CD1c-positive myeloid dendritic cell (primary cell): ENCODE measurements at regions not wholly inside any gene's neighbourhood (a gene's known extent, or its start where the extent isn't known, plus 50 kb on each side); places are given as distances from the start of the nearest gene placed in this dataset.

Source experiments
- DNase-seq: peaks from one replicate; pipeline ENCODE4 v3.0.0-alpha.2; 2016; ENCODE audit errors: extremely low spot score

DNA sequence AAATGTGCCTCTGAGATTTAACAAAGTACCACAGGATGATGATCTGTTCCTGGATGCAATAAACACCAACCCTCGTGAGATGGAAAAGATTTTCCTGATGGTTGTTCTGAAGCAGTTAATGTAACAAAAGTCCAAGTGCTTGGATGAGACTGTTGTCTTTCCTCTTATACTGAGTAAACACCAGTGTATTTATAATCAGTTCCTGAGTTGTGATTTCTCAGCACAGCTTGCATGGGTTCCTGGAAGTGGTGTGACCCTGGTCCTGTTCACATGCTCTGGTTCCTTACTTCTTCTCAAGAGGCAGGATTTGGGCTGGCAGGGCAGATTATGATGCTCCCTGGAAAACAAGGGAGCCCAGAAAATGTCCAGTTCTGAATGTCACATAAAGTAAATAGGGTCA, 208.2 kb upstream of the USP24 start:
- no peak for DNase-seq

DNA sequence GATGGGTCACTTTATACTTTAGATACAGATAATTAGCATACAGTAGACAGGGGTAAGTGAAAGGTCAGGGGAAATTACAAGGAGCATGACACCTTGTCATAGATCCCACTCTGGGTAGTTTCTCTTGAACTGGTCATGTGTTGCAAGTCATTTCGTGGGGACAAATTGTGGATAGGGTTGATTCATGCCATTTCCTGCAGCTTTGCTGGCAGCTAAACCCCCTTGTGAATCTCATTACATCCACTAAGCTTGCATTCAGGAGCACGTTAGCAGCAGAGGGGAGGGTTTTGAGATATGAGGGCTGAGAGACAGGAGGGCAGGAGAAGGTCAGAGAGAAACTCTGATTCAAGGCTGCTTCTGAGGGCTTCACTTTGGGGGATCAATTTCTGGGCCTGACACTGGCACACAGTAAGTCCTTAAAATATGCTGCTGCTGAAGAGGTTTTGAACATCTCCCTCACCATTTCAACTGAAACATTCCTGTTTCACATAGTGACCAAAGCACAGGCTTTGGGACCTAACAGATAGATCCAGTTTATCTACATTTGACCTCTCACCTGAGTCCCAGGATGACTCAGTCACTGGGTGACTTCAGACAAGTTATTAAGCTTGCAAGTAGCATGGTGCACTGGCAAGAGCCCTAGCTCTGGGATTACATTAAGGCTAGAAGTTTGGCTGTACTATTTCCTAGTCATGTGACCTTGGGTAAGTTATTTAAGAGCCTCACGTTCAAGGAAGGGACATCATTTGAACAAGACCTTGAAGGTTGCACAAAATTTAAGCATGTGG, 206.0 kb upstream of the USP24 start:
- DNase-seq: no peak

DNA sequence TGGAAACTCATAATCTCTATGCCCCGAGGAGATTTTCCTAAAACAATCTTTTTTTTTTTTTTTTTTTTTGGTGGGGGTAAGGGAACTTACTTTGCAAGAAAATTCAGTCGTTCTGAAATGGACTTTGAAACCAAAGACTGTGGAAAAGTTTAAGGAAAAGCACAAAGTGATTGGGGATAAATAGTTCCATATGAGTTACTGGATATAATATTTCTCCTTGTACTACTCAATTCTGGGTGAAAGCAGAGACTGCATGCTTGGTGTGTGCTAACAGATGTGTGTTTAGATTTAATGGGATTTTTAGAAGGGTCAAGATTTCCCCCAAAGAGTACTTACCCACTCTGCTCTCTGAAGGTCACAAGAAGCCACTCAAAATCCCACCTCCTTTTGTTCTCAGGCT, 204.9 kb upstream of the USP24 start:
- DNase-seq: no peak

DNA sequence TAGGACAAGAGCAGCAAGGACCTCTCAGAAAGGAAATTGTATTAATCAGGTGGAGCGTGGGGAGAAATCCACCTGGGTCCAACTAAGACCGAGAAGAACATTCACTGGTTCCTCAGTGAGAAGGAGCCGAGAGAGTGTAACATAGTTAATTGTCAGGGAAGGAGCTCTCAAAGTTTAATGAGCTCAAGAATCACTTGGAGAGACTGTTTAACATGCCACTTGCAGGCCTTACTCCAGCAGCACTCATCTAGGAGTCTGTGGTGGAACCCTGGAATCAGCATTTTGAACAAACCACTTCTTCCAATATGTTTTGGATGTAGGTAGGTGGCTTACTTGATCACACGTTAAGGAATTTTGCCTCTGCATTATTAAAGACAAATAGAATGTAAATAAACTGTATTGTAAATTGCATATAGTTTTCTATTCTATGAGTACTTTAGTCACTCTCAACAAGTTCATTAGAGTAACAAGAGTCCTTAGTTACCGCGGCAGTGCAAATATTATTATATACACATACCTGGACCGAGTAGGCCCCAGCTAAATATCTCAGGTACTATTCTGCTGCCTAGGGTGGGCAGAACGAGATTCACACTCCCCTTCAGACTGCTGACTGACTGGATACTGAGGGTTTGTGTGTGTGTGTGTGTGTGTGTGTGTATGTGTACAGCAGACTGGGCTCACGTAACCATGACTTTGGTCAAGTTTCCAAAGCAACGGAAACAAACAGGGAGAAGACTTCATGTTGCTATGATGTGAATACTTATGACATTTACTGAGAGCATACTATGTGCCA, 203.2 kb upstream of the USP24 start:
- no peak for DNase-seq

DNA sequence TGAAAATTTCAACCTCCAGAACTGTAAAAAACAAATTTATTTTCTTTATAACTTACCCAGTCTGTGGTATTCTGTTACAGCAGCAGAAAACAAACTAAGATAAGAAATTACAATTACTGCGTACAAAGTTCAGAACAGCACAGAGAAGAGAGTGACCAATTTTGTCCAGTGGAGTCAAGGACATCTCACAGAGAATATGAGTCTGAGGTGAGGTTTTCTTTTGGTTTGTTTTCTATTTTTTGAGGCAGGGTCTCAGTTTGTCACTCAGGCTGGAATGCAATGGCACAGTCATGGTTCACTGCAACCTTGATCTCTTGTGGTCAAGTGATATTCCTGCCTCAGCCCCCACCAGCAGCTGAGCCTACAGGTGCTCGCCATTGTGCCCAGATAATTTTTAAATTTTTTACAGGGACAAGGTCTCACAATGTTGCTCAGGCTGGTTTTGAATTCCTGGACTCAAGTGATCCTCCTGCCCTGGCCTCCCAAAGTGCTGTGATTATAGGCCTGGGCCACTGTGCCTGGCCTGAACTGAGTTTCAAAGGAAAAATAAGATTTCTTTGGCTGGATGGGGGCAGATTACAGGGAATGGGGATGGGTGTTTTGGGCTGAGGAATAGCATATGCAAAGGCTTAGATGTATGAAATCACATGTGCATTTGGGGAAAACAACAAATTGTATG, 201.1 kb upstream of the USP24 start:
- DNase-seq: no peak

DNA sequence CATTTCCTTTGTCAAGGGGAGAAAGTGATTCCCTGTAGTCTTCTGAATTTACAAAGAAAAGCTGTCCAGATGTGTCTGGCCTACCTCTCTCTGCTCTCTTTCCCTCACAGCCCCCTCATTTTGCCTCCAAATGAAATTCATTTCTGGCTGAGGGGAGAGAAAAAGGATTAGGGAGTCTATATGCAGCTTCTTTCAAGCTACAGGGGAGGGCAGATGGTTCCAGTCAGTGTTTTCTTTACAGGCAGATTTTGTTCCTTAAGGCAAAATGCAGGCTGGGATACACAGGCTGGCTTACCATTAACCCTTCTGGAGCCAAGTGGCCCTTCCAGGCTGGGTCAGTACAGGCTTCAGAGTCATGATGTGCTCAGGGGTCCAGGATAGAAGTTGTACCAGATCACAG, 198.1 kb upstream of the USP24 start:
- no peak for DNase-seq

DNA sequence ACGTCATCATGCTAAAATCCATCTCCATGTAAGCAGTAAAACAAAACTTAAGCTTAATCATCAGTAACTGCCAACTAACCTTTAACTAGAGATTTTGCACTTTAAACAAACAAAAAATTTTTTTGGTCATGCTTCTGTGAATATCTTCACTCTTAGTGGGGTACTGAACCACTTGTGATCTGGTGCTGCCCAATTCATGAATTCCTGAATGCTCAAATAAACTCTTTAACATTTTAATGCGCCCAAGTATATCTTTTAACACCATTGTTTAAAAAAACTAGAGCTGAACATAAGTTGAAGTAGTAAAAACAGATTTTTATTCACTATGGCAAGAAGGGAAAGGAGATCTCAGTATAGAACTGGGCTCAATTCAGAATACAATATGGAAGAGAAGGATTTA, 196.9 kb upstream of the USP24 start:
- no peak for DNase-seq

DNA sequence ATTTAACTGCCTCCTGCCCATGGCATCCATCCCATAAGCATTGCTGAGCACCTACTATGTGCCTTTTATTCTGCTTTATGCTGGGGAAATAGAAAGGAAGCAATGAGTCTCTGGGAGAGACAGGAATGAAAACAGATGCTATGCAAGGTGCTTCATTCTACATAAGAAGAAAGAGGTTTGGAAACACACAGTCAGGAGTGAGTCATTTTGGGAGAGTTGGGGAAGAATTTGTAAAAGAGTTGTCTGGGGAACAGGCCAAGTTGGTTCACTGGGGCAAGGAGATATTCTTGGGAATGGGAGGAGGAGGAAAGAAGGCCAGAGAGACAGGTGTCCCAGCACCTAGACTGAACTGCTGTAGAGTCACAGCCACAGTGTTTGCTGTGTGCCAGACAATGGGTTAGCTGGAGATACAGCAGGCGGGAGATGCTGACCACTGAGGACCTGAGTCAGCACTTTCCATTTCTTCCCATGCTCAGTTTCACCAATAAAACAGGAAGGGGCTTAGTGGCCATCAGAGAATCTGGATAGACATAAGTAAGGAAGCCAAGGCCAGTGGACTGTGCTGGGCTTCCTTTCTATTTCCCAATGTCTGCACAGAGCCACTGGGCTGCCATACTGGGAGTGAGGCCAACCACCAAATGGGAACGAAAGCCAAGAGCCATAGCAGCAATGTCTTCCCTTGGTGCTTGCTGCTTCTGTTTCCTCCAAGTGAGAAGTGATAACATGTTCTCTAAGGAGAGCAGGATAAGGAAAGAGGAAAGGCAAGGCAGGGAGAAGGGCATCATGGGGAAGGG, 187.7 kb upstream of the USP24 start:
- no peak for DNase-seq

DNA sequence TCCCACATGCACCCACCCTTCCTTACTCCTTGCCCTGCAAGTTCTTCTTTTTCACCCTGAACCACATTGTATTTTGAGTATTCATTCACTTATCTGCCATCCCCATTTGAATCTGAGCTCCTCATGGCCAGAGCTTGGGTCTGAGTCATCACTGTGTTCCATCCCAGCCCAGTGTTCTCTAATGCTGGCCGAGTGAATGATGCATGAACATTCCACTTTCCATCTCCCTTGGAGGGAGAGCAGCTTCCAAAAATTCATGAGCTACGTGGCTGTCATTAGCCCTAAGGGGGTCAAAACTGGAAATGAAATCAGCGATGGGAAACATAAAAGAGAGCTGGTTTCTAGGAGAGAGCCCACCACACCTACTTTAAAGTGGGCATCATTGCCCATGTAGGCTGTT, 187.0 kb upstream of the USP24 start:
- no peak for DNase-seq

DNA sequence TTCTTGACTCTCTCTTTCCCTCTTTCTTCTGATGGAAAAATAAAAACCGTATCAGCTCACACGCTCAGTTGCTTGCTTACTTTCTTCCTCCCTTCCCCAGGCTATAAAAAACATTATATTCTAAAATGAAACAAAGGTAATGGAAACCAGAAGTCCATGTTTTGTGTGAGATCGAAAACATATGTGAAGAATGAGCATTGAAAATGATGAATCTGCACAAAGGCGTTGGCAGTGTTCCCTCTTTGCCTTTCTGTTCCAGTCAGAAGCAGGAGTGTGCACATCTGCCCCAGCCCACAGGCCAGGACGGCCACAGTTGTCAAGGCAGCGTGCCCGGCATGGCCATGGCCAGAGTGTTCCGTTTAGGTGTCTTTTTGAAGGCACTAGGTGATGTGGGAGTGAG, 185.3 kb upstream of the USP24 start:
- no peak for DNase-seq

DNA sequence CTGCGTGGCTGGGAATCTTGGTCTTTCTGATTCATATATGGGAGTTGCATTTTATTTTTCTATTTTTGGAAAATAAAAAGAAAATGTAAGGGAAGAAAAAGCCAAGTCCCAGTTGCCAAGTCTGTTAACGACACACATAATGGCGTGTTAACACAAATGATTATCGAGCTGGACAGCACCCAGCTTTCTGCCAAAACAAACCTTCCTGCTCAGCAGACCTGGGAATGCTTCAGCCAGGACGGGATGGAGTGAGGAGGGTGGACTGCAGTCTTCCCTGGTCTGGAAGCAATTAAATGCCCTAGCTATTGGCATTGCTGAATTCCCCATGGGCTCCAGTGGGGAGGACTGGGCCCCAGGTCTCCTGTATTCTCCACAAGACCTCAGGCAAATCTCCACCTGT, 184.2 kb upstream of the USP24 start:
- DNase-seq: no peak

DNA sequence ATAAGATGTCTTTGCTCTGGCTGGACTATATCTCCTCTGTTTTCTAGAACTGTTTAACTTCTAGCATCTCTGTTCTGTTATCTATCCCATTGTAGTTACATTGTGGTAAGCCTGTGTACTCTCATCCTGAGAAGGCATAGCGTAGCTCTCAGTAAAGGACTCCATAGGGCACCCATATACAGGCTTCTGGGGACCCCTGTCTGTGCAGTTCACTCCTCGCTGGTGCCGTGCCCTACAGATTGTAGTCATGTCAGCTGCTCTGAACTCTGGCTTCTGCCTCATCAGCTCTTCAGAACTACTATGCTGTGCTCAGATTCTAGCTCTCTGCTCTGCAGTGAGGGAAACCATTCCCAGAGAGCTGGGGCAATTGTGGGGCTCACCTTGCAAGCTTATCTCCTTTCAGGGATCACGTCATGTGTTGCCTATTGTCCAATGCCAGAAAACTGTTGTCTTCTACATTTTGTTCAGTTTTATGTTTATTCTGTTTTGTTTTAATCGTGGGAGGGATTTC, 181.3 kb upstream of the USP24 start:
- no peak for DNase-seq

DNA sequence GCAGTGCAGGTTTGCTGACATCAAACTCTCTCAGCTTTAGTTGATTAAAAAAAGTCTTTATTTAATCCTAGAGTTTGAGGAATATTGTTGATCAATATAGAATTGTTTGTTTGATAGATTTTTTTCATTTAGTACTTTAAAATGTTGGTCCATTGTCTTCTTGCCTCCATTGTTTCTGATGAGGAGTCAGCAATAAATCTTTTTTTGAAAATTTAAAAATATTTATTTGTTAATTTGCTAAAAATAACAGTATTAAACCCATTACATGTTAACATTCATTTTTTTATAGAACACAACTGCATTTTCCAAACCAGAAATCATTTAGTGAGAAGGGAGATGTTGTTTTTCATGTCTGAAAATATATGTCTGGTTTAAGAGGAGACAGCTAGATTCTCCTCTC, 173.8 kb upstream of the USP24 start:
- DNase-seq: no peak

DNA sequence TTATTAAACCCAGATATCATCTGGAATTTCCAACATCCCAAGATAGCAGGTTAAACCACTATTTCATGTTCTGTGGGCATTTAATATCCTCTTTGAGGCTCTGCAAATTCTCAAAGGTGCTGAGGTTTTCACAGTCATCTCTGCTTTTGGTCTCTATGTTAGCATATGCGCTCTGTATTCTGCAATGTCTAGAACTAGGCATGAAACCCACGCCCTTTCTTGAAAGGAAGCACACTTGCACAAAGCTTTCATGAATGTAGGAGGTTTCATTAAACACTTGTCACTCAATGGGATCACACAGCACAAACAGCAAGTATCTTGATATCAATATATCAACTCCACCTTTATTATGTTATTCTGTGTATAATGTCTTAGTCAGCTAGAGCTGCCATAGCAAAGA, 172.0 kb upstream of the USP24 start:
- DNase-seq: no peak

DNA sequence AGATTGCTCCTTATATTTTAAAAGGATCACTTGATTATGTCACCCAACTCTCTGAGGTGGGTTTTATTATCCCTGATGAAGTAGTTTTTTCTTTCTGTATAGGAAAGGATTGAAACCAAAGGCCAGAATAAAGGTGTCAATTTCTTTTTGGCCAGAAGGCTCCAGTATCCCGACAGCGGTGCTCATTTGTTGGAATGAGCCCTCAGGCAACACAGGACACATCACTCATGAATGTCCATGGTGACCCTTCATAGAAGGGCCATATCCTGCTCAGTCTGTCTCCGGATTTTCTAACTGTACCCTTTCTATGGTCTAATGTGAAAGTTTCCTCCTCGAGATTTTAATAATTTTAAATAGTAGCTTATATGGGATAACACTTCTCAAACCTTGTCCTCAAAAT, 171.3 kb upstream of the USP24 start:
- DNase-seq: no peak

DNA sequence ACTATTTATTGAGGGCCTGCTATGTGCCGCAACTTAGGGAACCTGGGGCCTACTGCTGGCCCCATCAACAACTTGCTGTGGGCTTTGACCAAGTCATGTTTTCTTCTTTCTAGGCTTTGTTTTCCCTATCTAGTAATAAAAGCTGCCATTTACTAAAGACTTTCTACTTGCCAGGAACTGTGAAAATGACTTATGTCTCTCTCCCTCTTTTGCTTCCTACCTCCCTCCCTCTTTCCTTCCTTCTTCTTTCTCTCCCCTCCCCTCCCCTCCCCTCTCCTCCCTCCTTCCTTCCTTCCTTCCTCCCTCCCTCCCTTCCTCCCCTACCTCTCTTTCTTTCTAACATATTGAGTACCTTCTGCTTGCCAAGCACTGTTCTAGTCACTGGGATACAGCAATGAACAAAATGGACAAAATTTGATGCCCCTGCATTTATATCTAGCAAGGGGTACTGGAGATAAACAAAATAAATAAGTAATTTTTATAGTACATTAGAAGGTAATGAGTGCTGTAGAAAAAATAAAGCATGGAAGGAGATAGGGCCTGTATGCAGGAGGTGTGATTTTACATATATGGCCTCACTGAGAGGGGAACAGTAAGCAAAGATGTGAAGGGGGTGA, 170.3 kb upstream of the USP24 start:
- DNase-seq: no peak

DNA sequence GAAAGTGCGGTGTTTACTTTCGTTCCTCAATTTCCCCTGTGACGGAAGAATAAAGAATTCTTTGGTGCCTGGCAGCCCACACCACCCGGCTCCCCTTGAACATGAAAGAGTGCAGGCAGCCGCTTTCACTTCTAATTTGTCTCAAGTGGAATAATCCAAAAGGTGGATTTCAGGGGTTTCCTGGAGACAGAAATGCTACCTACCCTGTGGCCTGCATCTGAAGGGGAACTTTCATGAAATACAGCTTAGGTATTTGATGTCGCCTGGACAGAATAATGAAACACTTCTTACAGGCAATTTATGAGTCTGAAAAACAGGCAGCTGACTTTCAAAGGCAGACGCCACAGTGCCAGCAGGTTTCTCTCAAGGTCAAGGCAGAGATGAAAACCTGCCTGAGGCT, 169.5 kb upstream of the USP24 start:
- no peak for DNase-seq

DNA sequence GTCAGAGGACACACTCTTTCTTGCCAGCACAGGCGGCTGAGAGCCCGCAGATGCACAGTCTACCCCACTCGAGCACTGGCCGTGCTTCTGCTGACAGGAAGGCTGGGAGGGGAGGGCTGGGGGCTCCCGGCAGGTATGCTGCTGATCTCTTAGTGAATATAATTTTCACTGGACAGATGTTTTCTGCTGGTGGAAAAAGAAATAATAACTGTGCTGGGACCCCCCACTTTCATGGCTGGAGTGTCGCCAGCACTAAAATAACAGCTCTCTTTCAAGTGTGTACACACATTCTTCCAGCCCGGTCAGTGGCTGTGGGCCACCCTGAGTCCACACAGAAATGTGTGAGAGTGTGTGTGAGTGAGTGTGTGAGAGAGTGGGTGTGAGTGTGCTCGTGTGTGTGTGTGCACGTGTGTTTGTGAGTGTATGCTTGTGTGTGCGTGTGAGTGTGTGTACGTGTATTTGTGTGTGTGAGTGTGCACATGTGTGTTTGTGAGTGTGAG, 167.7 kb upstream of the USP24 start:
- no peak for DNase-seq

DNA sequence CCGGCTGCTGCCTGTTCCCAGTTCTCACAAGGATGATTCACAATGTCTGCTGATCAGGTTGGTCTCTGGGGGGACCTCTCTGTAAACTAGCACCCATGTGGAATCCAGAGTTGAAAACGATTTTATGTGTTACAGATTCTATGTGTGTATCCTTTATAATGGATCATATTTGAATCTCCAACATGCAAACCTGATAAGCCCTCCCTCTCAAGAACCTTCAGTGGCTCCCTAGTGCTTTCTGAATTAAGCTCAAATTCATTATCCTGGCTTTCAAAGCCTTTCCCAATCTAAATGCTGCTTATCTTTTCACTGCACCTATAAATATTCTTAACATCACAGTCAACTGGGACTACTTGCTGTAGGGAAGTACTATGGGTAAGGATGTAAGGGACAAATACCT, 166.8 kb upstream of the USP24 start:
- DNase-seq: no peak

DNA sequence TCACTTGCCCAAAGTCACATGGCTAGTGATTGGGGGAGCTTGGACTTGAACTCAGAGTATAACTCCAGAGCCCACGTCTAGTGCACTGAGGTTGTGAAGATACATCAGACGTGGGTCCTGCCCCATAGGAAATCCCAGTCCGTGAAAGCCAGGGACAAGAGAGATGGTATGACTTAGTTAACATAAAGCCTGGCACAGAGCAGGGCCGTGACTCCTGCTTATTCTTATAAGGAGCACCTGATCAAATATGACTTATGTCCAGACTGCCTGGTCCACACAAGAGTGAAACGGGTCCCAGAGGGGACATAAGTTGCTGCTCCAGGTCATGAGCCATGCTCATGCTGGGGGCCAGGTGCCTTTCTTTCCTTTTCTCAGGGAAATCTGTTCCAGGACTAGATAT, 166.3 kb upstream of the USP24 start:
- no peak for DNase-seq

DNA sequence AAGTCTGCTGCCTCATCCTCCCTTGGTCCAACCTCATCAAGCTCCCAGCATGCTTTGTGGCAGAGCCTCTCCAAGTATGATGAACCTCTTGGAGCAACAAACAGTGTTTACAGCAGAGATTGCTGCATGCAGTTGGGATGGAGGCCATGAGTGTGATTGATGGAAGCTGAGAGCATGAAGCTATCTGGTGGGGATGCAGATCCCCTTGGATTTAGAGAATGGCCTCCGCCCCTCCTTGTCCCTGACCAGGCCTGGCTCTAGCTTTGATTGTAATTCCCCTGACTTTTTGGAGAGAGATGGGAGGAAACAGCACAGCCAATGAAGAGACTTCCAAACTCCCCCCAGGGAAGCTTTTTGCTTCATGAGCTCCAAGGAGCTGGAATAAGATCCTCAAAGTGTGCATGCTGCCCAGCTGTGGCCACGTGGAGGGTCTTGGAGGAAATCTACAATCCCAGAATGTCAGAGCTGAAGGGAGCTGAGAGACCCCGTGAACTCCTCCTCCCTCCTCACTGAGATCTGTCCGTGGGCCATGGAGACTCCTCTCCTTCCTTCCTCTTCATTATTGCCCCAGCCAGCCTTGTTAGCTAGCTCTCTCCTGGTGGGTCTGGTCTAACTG, 165.3 kb upstream of the USP24 start:
- DNase-seq: no peak
